ENCODE measurements at regions not wholly inside any gene's neighbourhood (a gene's known extent, or its start where the extent isn't known, plus 50 kb on each side); places are given as distances from the start of the nearest gene placed in this dataset.

- no peaks in the 10 kb centered on the region for H3K9me2 ChIP-seq (replicated peaks; ENCODE audit: insufficient read depth, low read length)
- H3K4me2 ChIP-seq (ENCODE audit: low read depth, low read length): no peak overlapping the region
- TF ChIP-seq EZH2 (optimal IDR thresholded peaks at IDR 0.05; ENCODE audit: low read depth, low read length): no peak
- no peak for TF ChIP-seq EZH2phosphoT487 (IDR thresholded peaks at IDR 0.05; ENCODE audit: low read length)
- TF ChIP-seq, protein P1, sequence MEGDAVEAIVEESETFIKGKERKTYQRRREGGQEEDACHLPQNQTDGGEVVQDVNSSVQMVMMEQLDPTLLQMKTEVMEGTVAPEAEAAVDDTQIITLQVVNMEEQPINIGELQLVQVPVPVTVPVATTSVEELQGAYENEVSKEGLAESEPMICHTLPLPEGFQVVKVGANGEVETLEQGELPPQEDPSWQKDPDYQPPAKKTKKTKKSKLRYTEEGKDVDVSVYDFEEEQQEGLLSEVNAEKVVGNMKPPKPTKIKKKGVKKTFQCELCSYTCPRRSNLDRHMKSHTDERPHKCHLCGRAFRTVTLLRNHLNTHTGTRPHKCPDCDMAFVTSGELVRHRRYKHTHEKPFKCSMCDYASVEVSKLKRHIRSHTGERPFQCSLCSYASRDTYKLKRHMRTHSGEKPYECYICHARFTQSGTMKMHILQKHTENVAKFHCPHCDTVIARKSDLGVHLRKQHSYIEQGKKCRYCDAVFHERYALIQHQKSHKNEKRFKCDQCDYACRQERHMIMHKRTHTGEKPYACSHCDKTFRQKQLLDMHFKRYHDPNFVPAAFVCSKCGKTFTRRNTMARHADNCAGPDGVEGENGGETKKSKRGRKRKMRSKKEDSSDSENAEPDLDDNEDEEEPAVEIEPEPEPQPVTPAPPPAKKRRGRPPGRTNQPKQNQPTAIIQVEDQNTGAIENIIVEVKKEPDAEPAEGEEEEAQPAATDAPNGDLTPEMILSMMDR (IDR thresholded peaks at IDR 0.05; ENCODE audit: low read length): no peak
- H3K4me1 ChIP-seq (ENCODE audit: low read length): no peaks in the 10 kb centered on the region
- H3K36me3 ChIP-seq (replicated peaks; ENCODE audit: insufficient read depth, low read length): no peaks in the 10 kb centered on the region
- H3K79me2 ChIP-seq (ENCODE audit: low read length): peaks cover 59% of the 10 kb centered on the region
- H3K27me3 ChIP-seq (replicated peaks; ENCODE audit: insufficient read depth, low read length): no peaks in the 10 kb centered on the region
- H3F3A ChIP-seq (ENCODE audit: insufficient read depth, low read length): no peaks in the 10 kb centered on the region
- H3K9me3 ChIP-seq (replicated peaks; ENCODE audit: insufficient read depth, low read length): no peaks in the 10 kb centered on the region
- H2AFZ ChIP-seq (ENCODE audit: low read length): no peak overlapping the region
- H4K20me1 ChIP-seq (ENCODE audit: insufficient read depth, low read length): no peaks in the 10 kb centered on the region
- H3K9ac ChIP-seq (ENCODE audit: low read length): no peak overlapping the region
- H3K27ac ChIP-seq (ENCODE audit: low read length): no peak overlapping the region
- DNase-seq: no peak
- no peak overlapping the region for H3K4me3 ChIP-seq (ENCODE audit: low read length)
Measured at GRCh38 chr6:11343963-11344723, 111.7 kb upstream of the NEDD9 start.

- no peak overlapping the region for H3K4me3 ChIP-seq (ENCODE audit: low read length)
- H2AFZ ChIP-seq (ENCODE audit: low read length): no peak overlapping the region
- H3K27me3 ChIP-seq (replicated peaks; ENCODE audit: insufficient read depth, low read length): no peaks in the 10 kb centered on the region
- TF ChIP-seq EZH2phosphoT487 (IDR thresholded peaks at IDR 0.05; ENCODE audit: low read length) (no peak), EZH2 (optimal IDR thresholded peaks at IDR 0.05; ENCODE audit: low read depth, low read length) (no peak)
- TF ChIP-seq, protein P1 (IDR thresholded peaks at IDR 0.05; ENCODE audit: low read length): no peak
- no peak overlapping the region for H3K4me2 ChIP-seq (ENCODE audit: low read depth, low read length)
- no peaks in the 10 kb centered on the region for H3K9me3 ChIP-seq (replicated peaks; ENCODE audit: insufficient read depth, low read length)
- no peak overlapping the region for H3K27ac ChIP-seq (ENCODE audit: low read length)
- peaks cover 39% of the 10 kb centered on the region for H3K79me2 ChIP-seq (ENCODE audit: low read length)
- H3F3A ChIP-seq (ENCODE audit: insufficient read depth, low read length): no peaks in the 10 kb centered on the region
- no peaks in the 10 kb centered on the region for H4K20me1 ChIP-seq (ENCODE audit: insufficient read depth, low read length)
- no peaks in the 10 kb centered on the region for H3K36me3 ChIP-seq (replicated peaks; ENCODE audit: insufficient read depth, low read length)
- H3K4me1 ChIP-seq (ENCODE audit: low read length): no peaks in the 10 kb centered on the region
- no peak overlapping the region for H3K9ac ChIP-seq (ENCODE audit: low read length)
- DNase-seq: no peak
- H3K9me2 ChIP-seq (replicated peaks; ENCODE audit: insufficient read depth, low read length): no peaks in the 10 kb centered on the region
Measured at GRCh38 chr6:11341867-11342266, 109.4 kb upstream of the NEDD9 start.

DNA sequence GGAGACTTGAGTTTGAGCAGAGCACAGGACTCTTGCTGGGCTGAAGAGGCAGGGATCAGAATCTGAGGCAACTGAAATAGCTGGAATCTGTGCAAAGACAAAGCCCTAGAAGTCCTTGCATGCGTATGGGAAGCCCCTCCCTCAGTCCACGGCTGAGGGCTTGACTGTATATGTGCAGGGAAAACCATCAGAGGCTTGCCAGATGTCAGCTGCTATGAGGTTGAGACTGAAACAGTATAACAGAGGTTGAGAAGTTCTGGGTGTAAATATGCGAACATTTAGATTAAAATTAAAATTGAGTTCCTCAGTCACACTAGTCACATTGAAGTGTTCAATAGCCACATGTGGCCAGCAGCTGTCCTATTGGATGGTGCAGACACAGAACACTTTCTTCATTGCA, 108.8 kb upstream of the NEDD9 start:
- no peaks in the 10 kb centered on the region for H3K9me3 ChIP-seq (replicated peaks; ENCODE audit: insufficient read depth, low read length)
- H3K9ac ChIP-seq (ENCODE audit: low read length): no peak overlapping the region
- no peaks in the 10 kb centered on the region for H3K9me2 ChIP-seq (replicated peaks; ENCODE audit: insufficient read depth, low read length)
- H3K4me2 ChIP-seq (ENCODE audit: low read depth, low read length): no peak overlapping the region
- no peak overlapping the region for H3K4me3 ChIP-seq (ENCODE audit: low read length)
- H3K36me3 ChIP-seq (replicated peaks; ENCODE audit: insufficient read depth, low read length): no peaks in the 10 kb centered on the region
- H3K4me1 ChIP-seq (ENCODE audit: low read length): no peaks in the 10 kb centered on the region
- H2AFZ ChIP-seq (ENCODE audit: low read length): no peak overlapping the region
- no peak overlapping the region for H3K27ac ChIP-seq (ENCODE audit: low read length)
- peaks cover 35% of the 10 kb centered on the region; the same call in 1 of the 2 replicates for H3K79me2 ChIP-seq (ENCODE audit: low read length)
- DNase-seq: no peak
- H3F3A ChIP-seq (ENCODE audit: insufficient read depth, low read length): no peaks in the 10 kb centered on the region
- H3K27me3 ChIP-seq (replicated peaks; ENCODE audit: insufficient read depth, low read length): no peaks in the 10 kb centered on the region
- TF ChIP-seq EZH2phosphoT487 (IDR thresholded peaks at IDR 0.05; ENCODE audit: low read length) (no peak), EZH2 (optimal IDR thresholded peaks at IDR 0.05; ENCODE audit: low read depth, low read length) (no peak)
- TF ChIP-seq, protein P1 (IDR thresholded peaks at IDR 0.05; ENCODE audit: low read length): no peak
- H4K20me1 ChIP-seq (ENCODE audit: insufficient read depth, low read length): no peaks in the 10 kb centered on the region
